GM18511 (cell line): ENCODE measurements at regions not wholly inside any gene's neighbourhood (a gene's known extent, or its start where the extent isn't known, plus 50 kb on each side); places are given as distances from the start of the nearest gene placed in this dataset.

Source experiments
- ATAC-seq: cut with Tn5 transposase; IDR thresholded peaks from one replicate; pipeline ENCODE4 v1.9.1; 2021; ENCODE audit warnings: mild to moderate bottlenecking, moderate library complexity; ENCODE audit not compliant: unreplicated experiment

- ATAC-seq, result no peak
These were observed 82.6 kb upstream of the SLC24A5 start for GRCh38 chr15:48038221-48038620.

- no peak for ATAC-seq
These were observed 80.5 kb upstream of the SLC24A5 start for GRCh38 chr15:48040166-48040817.

DNA sequence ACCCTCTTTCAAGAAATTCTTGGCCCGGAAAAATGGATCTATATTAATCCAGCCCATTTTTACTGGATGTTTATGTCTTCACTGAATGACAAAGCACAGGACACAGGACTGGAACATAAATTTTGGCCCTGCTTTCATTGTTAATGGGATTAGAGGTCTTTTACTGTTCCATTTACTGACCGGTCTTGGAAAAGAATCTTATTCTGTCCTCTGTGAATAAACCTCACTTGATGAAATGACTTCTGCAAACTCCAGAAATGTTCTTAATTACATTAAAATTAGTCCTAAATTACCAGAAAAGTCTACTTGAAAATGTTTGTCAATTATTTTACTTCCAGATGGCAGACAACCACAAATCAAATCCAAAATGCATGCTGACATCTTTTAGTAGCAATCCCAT, 79.3 kb upstream of the SLC24A5 start:
- ATAC-seq, result no peak

GRCh38 chr15:48046813-48047438, 73.9 kb upstream of the SLC24A5 start:
- no peak for ATAC-seq

DNA sequence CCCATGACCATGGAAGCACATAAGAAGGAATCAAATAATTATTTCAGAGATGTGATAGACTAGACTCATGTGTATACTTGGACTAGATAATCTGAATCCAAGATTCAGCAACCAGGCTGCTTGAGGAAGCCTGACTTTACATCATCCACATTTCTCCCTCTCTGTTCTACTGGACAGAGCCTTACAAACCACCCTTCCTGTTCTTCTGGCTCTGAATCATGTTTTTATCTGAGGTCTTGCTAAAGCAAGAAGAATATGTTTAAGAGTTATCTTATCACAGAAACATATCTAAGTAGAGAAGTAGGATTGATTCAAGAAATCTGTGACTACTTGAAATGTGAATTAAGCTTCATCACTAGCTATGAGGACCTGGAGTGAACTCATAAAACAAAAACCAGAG, 71.1 kb upstream of the SLC24A5 start:
- no peak for ATAC-seq

DNA sequence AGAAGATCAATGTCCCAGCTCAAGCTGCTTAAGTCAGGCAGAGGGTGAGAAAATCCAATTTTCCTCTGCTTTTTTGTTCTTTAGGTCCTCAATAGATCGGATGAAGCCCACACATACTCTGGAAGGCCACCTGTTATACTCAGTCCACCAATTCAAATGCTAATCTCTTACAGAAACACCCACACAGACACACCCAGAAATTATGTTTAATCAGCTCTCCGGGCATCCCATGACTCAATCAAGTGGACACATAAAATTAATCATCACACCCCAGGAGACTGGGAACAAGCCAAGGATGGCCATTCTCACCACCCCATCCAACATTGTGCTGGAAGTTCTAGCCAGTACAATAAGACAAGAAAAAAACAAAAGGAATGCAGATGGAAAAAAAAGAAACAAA, 67.8 kb upstream of the SLC24A5 start:
- no peak for ATAC-seq

DNA sequence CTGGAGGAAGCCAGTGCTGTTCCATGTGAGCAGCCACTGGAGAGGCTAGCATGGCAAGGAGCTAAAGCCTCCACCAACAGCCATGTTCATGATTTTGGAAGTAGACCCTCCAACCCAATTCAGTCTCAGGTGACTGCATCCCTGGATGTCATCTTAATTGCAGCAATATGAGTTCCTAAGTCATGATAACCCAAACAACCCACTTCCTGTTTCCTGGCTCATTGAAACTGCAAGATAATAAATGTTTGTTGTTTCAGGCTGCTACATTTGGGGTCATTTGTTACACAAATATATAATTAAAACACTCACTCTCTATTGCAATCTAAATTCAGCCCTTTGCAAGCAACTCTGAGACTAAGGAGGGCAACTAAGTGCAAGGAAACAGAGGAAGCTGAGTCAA, 62.4 kb upstream of the SLC24A5 start:
- no peak for ATAC-seq

DNA sequence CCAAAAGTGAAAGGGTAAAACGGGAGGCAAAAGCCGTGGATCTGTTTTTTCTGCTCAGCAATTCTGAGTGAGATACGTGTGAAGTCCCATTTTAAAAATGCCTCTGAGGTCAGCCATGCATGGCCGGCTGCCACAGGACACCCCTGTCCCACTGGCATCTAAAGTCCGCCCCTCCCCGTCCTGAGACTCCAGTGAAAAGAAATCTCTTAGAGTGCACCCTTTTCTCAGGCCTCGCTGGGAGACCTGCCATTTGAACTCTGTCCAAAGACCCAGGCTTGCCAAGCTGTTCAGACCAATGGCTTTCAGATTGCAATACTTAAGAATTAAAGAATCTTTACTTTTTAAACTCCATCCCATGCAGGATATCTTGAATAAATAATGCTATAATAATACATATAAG, 61.0 kb upstream of the SLC24A5 start:
- ATAC-seq, result no peak

- ATAC-seq, result no peak
These were observed 60.4 kb upstream of the SLC24A5 start for GRCh38 chr15:48060396-48060795.

GRCh38 chr15:48061605-48062004, 59.2 kb upstream of the SLC24A5 start:
- no peak for ATAC-seq

DNA sequence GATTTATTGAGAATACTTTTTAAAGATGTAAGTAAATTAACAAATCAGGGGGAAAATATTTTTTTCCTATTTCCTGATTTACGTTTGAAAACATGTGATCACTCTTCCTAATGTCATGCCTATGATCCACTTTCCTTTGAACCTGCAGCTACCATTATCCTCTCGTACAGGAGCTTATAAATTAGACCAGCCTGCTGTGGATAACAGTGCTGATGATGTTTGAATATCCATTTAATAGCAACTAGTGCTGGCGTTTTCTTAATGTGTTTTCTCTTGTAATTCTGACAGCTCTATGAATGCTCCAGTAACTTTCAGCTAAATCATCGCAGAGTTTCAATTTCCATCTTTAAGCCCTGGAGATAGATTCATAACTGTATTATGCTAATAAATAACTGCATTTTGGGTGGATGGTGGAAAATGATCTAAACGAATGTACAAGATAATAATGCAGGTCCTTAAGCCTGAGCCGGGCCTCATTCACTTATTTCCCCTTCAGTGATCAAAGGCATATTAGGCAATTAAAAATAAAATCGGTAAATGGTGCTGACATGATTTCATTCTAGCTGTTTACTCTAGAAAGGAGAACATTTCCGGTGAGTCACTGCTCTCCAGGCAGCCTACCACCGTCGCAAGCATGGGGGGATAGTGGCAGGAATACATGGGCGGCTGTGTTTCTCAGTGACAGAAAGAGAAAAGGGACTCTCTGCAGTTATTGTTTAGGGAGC, 58.5 kb upstream of the SLC24A5 start:
- ATAC-seq, result no peak

DNA sequence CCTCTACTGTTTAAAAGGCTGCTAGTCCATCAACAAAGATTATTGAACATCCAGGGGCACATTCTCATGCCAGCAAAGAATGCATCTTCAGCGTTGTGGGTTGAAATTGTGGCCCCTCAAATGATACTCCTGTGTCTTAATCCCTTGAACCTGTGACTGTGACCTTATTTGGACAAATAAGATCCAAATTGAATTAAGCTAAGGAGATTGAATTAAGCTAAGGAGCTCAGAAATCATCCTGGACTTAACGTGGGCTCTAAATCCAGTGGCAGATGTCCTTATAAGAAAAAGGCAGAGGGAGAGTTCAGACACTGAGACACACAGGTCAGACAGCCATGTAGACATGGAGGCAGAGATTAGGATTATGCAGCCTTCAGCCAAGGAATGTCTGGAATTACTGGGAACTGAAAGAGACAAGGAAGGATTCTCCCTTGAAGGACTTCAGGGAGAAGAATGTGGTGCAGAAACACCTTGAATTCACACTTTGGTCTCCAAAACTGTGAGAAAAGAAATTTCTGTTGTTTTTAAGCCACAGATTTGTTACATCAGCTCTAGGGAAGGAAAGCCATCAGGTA, 57.3 kb upstream of the SLC24A5 start:
- ATAC-seq, result no peak

DNA sequence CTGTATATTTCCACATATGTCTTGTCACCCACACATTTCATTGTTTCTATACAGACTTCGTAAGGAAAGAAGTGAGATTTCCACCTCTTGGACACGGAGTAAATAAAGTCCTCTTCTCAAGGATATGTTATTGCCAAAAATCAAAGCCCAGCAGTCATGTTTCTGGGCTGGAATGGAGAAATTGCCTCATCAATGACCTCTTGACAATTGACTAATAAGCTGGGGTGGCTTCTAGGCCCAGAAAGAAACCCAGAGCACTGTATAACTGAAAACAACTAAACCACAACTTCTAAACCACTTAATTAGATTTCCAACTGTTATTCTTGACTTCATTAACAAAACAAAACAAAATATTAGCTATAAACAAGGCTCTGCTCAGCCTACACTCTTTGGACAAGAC, 56.4 kb upstream of the SLC24A5 start:
- ATAC-seq, result no peak

GRCh38 chr15:48066456-48066855, 54.3 kb upstream of the SLC24A5 start:
- no peak for ATAC-seq
